ENCODE measurements at regions not wholly inside any gene's neighbourhood (a gene's known extent, or its start where the extent isn't known, plus 50 kb on each side); places are given as distances from the start of the nearest gene placed in this dataset.
"Not testable (repeated sequence)": the region's sequence is repeated elsewhere in the genome, so short reads cannot be mapped to it uniquely, and the experiment has no call there.

DNA sequence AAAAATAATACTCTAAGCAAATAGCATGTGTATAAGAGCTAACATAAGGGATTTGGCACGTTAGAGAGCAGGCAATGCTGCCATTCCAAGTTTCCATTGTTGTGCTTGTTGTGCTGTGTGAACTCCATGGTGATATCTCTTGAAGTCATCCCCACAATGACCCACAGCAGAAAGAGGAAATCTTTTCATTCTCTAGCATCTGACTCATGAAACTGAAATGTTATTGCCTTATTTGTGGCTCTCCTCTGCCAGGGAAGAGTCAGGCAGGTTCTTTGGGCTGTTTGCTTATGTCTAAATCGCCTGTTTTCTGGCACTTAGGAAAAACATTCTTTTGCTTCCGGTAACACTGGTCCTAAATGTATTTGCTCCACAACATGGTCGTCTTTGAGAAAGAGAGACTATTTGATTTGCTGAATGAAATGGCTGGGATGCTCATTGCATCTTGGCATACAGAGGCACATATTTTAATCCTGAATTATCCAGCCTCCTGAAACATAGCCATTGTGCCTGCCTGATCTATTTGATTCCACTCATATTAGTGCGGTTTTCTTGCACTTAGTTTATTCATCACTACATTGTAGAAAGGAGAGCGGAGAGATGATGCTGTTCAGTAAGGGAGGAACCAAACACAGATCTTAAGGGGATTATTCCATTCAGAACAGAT is 188.8 kb downstream of the CSNK1G3 start:
- Histone ChIP-seq H2AFZ (ENCODE audit: low read depth) (no peak overlapping the region), H4K20me1 (ENCODE audit: insufficient read depth) (no peaks in the 10 kb centered on the region), H3K4me3 (IDR thresholded peaks at IDR 0.05; ENCODE audit: insufficient read depth, low read depth, low read length) (no peak overlapping the region), H3K27me3 (ENCODE audit: insufficient read depth, low read depth) (no peaks in the 10 kb centered on the region), H3K9ac (no peak overlapping the region), H3K4me2 (no peak overlapping the region), H3K36me3 (ENCODE audit: insufficient read depth) (no peaks in the 10 kb centered on the region), H3K27ac (no peak overlapping the region), H3K4me1 (ENCODE audit: low read depth, poor library complexity, severe bottlenecking) (no peaks in the 10 kb centered on the region), H3K79me2 (ENCODE audit: insufficient read depth, low read depth) (no peaks in the 10 kb centered on the region)
- TF ChIP-seq, protein P1, sequence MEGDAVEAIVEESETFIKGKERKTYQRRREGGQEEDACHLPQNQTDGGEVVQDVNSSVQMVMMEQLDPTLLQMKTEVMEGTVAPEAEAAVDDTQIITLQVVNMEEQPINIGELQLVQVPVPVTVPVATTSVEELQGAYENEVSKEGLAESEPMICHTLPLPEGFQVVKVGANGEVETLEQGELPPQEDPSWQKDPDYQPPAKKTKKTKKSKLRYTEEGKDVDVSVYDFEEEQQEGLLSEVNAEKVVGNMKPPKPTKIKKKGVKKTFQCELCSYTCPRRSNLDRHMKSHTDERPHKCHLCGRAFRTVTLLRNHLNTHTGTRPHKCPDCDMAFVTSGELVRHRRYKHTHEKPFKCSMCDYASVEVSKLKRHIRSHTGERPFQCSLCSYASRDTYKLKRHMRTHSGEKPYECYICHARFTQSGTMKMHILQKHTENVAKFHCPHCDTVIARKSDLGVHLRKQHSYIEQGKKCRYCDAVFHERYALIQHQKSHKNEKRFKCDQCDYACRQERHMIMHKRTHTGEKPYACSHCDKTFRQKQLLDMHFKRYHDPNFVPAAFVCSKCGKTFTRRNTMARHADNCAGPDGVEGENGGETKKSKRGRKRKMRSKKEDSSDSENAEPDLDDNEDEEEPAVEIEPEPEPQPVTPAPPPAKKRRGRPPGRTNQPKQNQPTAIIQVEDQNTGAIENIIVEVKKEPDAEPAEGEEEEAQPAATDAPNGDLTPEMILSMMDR (conservative IDR thresholded peaks at IDR 0.05; ENCODE audit: low read depth, low read length), result no peak

DNA sequence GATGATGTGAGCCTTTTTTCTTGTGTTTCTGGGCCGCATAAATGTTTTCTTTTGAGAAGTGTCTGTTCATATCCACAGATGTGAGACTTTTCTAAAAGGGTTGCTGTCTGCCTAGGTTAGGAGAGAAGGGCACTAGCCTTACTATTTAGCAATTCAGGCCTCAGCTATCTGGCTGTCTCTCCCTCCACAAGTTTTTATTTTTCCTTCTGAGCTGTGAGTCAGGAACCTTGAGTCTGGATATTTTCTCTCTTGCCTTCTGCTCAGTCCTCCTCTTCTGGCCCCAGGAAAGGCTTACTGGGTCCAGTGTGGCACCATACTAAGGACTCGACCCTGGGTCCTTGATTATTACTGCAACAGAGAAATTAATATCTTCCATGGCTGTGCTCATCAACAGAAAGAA is 187.6 kb downstream of the CSNK1G3 start:
- Histone ChIP-seq H3K79me2 (ENCODE audit: insufficient read depth, low read depth) (no peaks in the 10 kb centered on the region), H3K36me3 (ENCODE audit: insufficient read depth) (no peaks in the 10 kb centered on the region), H3K9ac (no peak overlapping the region), H4K20me1 (ENCODE audit: insufficient read depth) (no peaks in the 10 kb centered on the region), H3K27me3 (ENCODE audit: insufficient read depth, low read depth) (no peaks in the 10 kb centered on the region), H3K4me3 (IDR thresholded peaks at IDR 0.05; ENCODE audit: insufficient read depth, low read depth, low read length) (no peak overlapping the region), H2AFZ (ENCODE audit: low read depth) (no peak overlapping the region), H3K4me1 (ENCODE audit: low read depth, poor library complexity, severe bottlenecking) (no peaks in the 10 kb centered on the region), H3K4me2 (no peak overlapping the region), H3K27ac (no peak overlapping the region)
- TF ChIP-seq, protein P1 (conservative IDR thresholded peaks at IDR 0.05; ENCODE audit: low read depth, low read length), result no peak

DNA sequence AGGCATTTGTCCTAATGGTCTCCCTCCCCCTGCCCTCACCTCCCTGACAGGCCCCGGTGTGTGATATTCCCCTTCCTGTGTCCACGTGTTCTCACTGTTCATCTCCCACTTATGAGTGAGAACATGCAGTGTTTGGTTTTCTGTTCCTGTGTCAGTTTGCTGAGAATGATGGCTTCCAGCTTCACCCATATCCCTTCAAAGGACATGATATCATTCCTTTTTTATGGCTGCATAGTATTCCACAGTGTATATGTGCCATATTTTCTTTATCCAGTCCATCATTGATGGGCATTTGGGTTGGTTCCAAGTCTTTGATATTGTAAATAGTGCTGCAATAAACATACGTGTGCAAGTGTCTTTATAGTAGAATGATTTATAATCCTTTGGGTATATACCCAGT is 187.0 kb downstream of the CSNK1G3 start:
- H2AFZ ChIP-seq (ENCODE audit: low read depth); H3K36me3 ChIP-seq (ENCODE audit: insufficient read depth); H3K27ac ChIP-seq; H3K4me3 ChIP-seq (IDR thresholded peaks at IDR 0.05; ENCODE audit: insufficient read depth, low read depth, low read length); H3K9ac ChIP-seq; H3K79me2 ChIP-seq (ENCODE audit: insufficient read depth, low read depth); H3K4me1 ChIP-seq (ENCODE audit: low read depth, poor library complexity, severe bottlenecking); H3K27me3 ChIP-seq (ENCODE audit: insufficient read depth, low read depth); H4K20me1 ChIP-seq (ENCODE audit: insufficient read depth); H3K4me2 ChIP-seq: not testable (repeated sequence)

DNA sequence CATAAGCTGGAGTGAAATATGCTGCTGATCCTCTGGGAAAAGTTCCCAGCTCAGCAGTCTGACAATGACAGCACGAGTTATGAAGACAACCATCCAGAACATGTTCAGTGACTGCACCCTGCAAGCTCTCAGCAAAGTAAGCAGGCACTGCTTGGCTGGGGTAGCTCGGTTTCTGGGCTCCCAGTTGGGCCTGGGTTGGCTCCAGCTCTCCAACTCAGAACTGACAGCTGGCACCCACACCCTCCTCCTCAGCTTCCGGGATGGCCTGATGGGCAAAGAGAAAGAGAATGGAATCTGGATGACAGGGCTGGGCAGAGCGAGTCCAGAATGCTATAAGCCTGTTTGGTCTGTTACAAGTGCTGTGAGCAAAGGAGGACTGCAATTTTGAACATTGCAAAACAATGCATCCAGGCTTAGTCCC is 185.0 kb downstream of the CSNK1G3 start:
- Histone ChIP-seq H2AFZ (ENCODE audit: low read depth) (no peak overlapping the region), H3K4me3 (IDR thresholded peaks at IDR 0.05; ENCODE audit: insufficient read depth, low read depth, low read length) (no peak overlapping the region), H3K36me3 (ENCODE audit: insufficient read depth) (no peaks in the 10 kb centered on the region), H3K27ac (no peak overlapping the region), H3K4me1 (ENCODE audit: low read depth, poor library complexity, severe bottlenecking) (no peaks in the 10 kb centered on the region), H3K27me3 (ENCODE audit: insufficient read depth, low read depth) (no peaks in the 10 kb centered on the region), H4K20me1 (ENCODE audit: insufficient read depth) (no peaks in the 10 kb centered on the region), H3K9ac (no peak overlapping the region), H3K4me2 (no peak overlapping the region), H3K79me2 (ENCODE audit: insufficient read depth, low read depth) (no peaks in the 10 kb centered on the region)
- TF ChIP-seq, protein P1 (conservative IDR thresholded peaks at IDR 0.05; ENCODE audit: low read depth, low read length), result no peak

DNA sequence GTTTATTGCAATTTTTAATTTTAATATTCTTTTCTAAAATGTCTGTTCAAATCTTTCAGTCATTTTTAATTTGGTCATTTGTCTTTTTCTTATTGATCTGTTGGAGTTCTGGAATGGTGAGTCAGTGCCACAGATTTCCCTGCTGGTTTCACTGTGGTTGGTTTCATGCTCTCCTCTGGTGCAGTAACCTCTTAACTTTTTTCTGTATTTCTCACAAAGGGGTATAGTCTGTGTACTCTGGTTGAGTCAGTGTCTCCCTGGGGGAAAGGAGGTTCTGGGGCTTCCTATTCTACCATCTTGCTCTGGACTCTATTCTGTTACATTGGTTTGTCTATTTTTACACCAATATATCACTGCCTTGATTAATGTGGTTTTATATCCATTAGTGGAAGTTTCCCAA is 178.8 kb downstream of the CSNK1G3 start:
- no peaks in the 10 kb centered on the region for H3K27me3 ChIP-seq (ENCODE audit: insufficient read depth, low read depth)
- H3K79me2 ChIP-seq (ENCODE audit: insufficient read depth, low read depth), result no peaks in the 10 kb centered on the region
- H3K4me2 ChIP-seq, result no peak overlapping the region
- no peak overlapping the region for H2AFZ ChIP-seq (ENCODE audit: low read depth)
- no peak overlapping the region for H3K27ac ChIP-seq
- TF ChIP-seq, protein P1 (conservative IDR thresholded peaks at IDR 0.05; ENCODE audit: low read depth, low read length), result no peak
- H3K9ac ChIP-seq, result no peak overlapping the region
- no peaks in the 10 kb centered on the region for H4K20me1 ChIP-seq (ENCODE audit: insufficient read depth)
- H3K36me3 ChIP-seq (ENCODE audit: insufficient read depth), result no peaks in the 10 kb centered on the region
- no peaks in the 10 kb centered on the region for H3K4me1 ChIP-seq (ENCODE audit: low read depth, poor library complexity, severe bottlenecking)
- H3K4me3 ChIP-seq (IDR thresholded peaks at IDR 0.05; ENCODE audit: insufficient read depth, low read depth, low read length), result no peak overlapping the region
